SK-N-SH (cell line): ENCODE measurements at regions not wholly inside any gene's neighbourhood (a gene's known extent, or its start where the extent isn't known, plus 50 kb on each side); places are given as distances from the start of the nearest gene placed in this dataset.
A peak's percentile ranks its signal among the peaks of the same experiment; 100 is the strongest.

Source experiments
- CTCF ChIA-PET: fragments of 300-600, 350-600 bp; formaldehyde crosslinking; extraction: SDS; loops from one replicate; lab custom pipeline; 2021; lab: Yijun Ruan, JAX
- POLR2A ChIA-PET: fragments of 350-600 bp; sonication (Branson Sonifier 250); formaldehyde crosslinking; extraction: SDS; loops from one replicate; lab custom pipeline; 2020; ENCODE audit warnings: antibody characterized with exemption, inconsistent platforms; lab: Yijun Ruan, JAX
- DNase-seq: peaks from one replicate; pipeline ENCODE4 v3.0.0; 2012
- H2AFZ ChIP-seq: fragments of 200-600 bp; sonication (generic); 2 replicates; pipeline ENCODE4 v1.8.1; 2016; ENCODE audit warnings: antibody characterized with exemption, mild to moderate bottlenecking, low read depth
- H3F3A ChIP-seq: fragments of 200-600 bp; sonication (generic); replicated peaks from 2 replicates; pipeline ENCODE3; 2016; ENCODE audit warnings: antibody characterized with exemption, mild to moderate bottlenecking; ENCODE audit not compliant: insufficient read depth
- H3K27ac ChIP-seq, 2 experiments: fragments of 200-500 bp in 1 of 2; fragments of 200-600 bp in 1 of 2; sonication (Bioruptor generic) in 1 of 2; sonication (generic), shearing (Covaris generic) in 1 of 2; 2 replicates each; pipeline versions ENCODE4 v1.5.1 to v1.6.1; 2014 to 2016; ENCODE audit warnings: low read depth in 2 of 2, inconsistent platforms in 1 of 2, low read length in 1 of 2, mild to moderate bottlenecking in 1 of 2, mixed read lengths in 1 of 2
- H3K27me3 ChIP-seq: fragments of 200-600 bp; sonication (generic), shearing (Covaris generic); 2 replicates; pipeline ENCODE4 v1.6.1; 2016; ENCODE audit warnings: mixed run types; ENCODE audit not compliant: insufficient read depth
- H3K36me3 ChIP-seq, 2 experiments: fragments of 200-500 bp in 1 of 2; fragments of 200-600 bp in 1 of 2; sonication (Bioruptor generic) in 1 of 2; sonication (generic) in 1 of 2; replicated peaks in 1 of 2; 2 replicates each; pipeline versions ENCODE3 to v1.5.1; 2014 to 2016; ENCODE audit warnings: low read length in 1 of 2, mild to moderate bottlenecking in 1 of 2; ENCODE audit not compliant: insufficient read depth in 2 of 2, control insufficient read depth in 1 of 2
- H3K4me1 ChIP-seq, 2 experiments: fragments of 200-500 bp in 1 of 2; fragments of 200-600 bp in 1 of 2; sonication (Bioruptor generic) in 1 of 2; sonication (generic), shearing (Covaris generic) in 1 of 2; 2 replicates each; pipeline versions ENCODE4 v1.5.1 to v1.6.1; 2014 to 2016; ENCODE audit warnings: low read depth in 1 of 2, low read length in 1 of 2, mixed run types in 1 of 2; ENCODE audit not compliant: insufficient read depth in 2 of 2, control insufficient read depth in 1 of 2
- H3K4me2 ChIP-seq: fragments of 200-600 bp; sonication (generic), shearing (Covaris generic); 2 replicates; pipeline ENCODE4 v1.6.1; 2017; ENCODE audit warnings: mixed run types
- H3K4me3 ChIP-seq, 2 experiments: fragments of 200-500 bp in 1 of 2; fragments of 200-600 bp in 1 of 2; sonication (Bioruptor generic) in 1 of 2; sonication (generic), shearing (Covaris generic) in 1 of 2; 2 replicates each; pipeline versions ENCODE4 v1.5.1 to v1.8.1; 2014 to 2016; ENCODE audit warnings: low read depth in 2 of 2, inconsistent platforms in 1 of 2, low read length in 1 of 2, mild to moderate bottlenecking in 1 of 2, mixed read lengths in 1 of 2, moderate library complexity in 1 of 2
- H3K79me2 ChIP-seq: fragments of 200-600 bp; sonication (generic); 2 replicates; pipeline ENCODE4 v1.8.1; 2017; ENCODE audit warnings: mild to moderate bottlenecking; ENCODE audit not compliant: insufficient read depth
- H3K9ac ChIP-seq: fragments of 200-600 bp; sonication (generic); 2 replicates; pipeline ENCODE4 v1.6.1; 2017; ENCODE audit warnings: mixed run types
- H3K9me2 ChIP-seq: fragments of 200-600 bp; sonication (generic); 2 replicates; pipeline ENCODE4 v1.6.1; 2017; ENCODE audit warnings: mixed run types
- H3K9me3 ChIP-seq: fragments of 200-600 bp; sonication (generic); 2 replicates; pipeline ENCODE4 v1.6.1; 2017; ENCODE audit warnings: mixed run types, mild to moderate bottlenecking, moderate library complexity
- H4K20me1 ChIP-seq: fragments of 200-600 bp; sonication (generic); 2 replicates; pipeline ENCODE4 v1.6.1; 2017; ENCODE audit warnings: mild to moderate bottlenecking, mixed run types; ENCODE audit not compliant: insufficient read depth
- CTCF ChIP-seq: fragments of 200-600 bp; sonication (generic); IDR thresholded peaks from 2 replicates; pipeline ENCODE4 v1.6.1; 2017; ENCODE audit warnings: antibody characterized with exemption, mild to moderate bottlenecking, moderate library complexity
- EP300 ChIP-seq, 2 experiments: IDR thresholded peaks; 2 replicates each; pipeline versions ENCODE4 v1.4.0 to v1.6.1; 2012; ENCODE audit warnings: borderline replicate concordance in 1 of 2, low read depth in 1 of 2, low read length in 1 of 2
- GABPA ChIP-seq: IDR thresholded peaks from 2 replicates; pipeline ENCODE4 v1.4.0; 2012; ENCODE audit warnings: low read depth, mild to moderate bottlenecking
- GATA2 ChIP-seq: sonication (generic); formaldehyde crosslinking; IDR thresholded peaks from 2 replicates; pipeline ENCODE4 v1.5.0; 2020; ENCODE audit warnings: mild to moderate bottlenecking, missing genetic modification reagents
- MAX ChIP-seq: IDR thresholded peaks from 2 replicates; pipeline ENCODE4 v1.4.0; 2012; ENCODE audit warnings: low read depth
- MEF2A ChIP-seq: IDR thresholded peaks from 2 replicates; pipeline ENCODE4 v1.4.0; 2012; ENCODE audit warnings: low read depth, borderline replicate concordance
- MXI1 ChIP-seq: IDR thresholded peaks from 2 replicates; pipeline ENCODE4 v1.6.1; 2012; ENCODE audit warnings: mild to moderate bottlenecking, low read depth, low read length, improper control_type of control experiment
- NFIC ChIP-seq: IDR thresholded peaks from 2 replicates; pipeline ENCODE4 v1.4.0; 2012; ENCODE audit warnings: borderline replicate concordance
- RCOR1 ChIP-seq: fragments of 150-350 bp; IDR thresholded peaks from 2 replicates; pipeline ENCODE4 v1.6.1; 2017; ENCODE audit warnings: antibody characterized with exemption, low read length
- RFX5 ChIP-seq: IDR thresholded peaks from 2 replicates; pipeline ENCODE4 v1.6.1; 2012; ENCODE audit warnings: mild to moderate bottlenecking, improper control_type of control experiment, low read length
- SIN3A ChIP-seq: IDR thresholded peaks from 2 replicates; pipeline ENCODE4 v1.6.1; 2012; ENCODE audit warnings: low read depth, mild to moderate bottlenecking, low read length, moderate library complexity, borderline replicate concordance
- SMC3 ChIP-seq: IDR thresholded peaks from 2 replicates; pipeline ENCODE4 v1.6.1; 2012; ENCODE audit warnings: low read depth, low read length, improper control_type of control experiment
- TAF1 ChIP-seq: IDR thresholded peaks from 2 replicates; pipeline ENCODE4 v1.6.1; 2012; ENCODE audit warnings: low read depth, mild to moderate bottlenecking, low read length, moderate library complexity, borderline replicate concordance
- TCF12 ChIP-seq: IDR thresholded peaks from 2 replicates; pipeline ENCODE4 v1.4.0; 2012
- TEAD4 ChIP-seq: IDR thresholded peaks from 2 replicates; pipeline ENCODE4 v1.4.0; 2012; ENCODE audit warnings: mild to moderate bottlenecking, borderline replicate concordance; ENCODE audit not compliant: insufficient read depth
- USF2 ChIP-seq: fragments of 150-350 bp; IDR thresholded peaks from 2 replicates; pipeline ENCODE4 v1.6.1; 2017; ENCODE audit warnings: antibody characterized with exemption, low read length, low read depth, borderline replicate concordance
- YY1 ChIP-seq: IDR thresholded peaks from 2 replicates; pipeline ENCODE4 v1.4.0; 2012; ENCODE audit warnings: low read depth, mild to moderate bottlenecking
- ZBTB33 ChIP-seq: IDR thresholded peaks from 2 replicates; pipeline ENCODE4 v1.4.0; 2012; ENCODE audit warnings: low read depth, borderline replicate concordance
- WGBS: methylation state at CpG from one replicate; pipeline ENCODE4 v1.1.6; 2017; ENCODE audit warnings: low lambda C conversion rate; 5-methylcytosine and 5-hydroxymethylcytosine counted together

- 0 out of 2 replicates have a peak, but pooled peaks cover 8% of the 10 kb centered on the region for H3K9me3 ChIP-seq
- peak overlapping the region; percentile 52 for H3K4me2 ChIP-seq
- CTCF ChIA-PET: interaction anchor here (0.5 to 1.5 kb wide), 2 partner anchors 12 to 13 kb away, joined by 3 read pairs; no protein-coding TSS in a partner anchor
- no peak overlapping the region for H3K4me3 ChIP-seq
- H3K27me3 ChIP-seq: no peaks in the 10 kb centered on the region
- peak overlapping the region; percentile 65 for H2AFZ ChIP-seq
- H3K27ac ChIP-seq: no peak overlapping the region
- no peaks in the 10 kb centered on the region for H3K79me2 ChIP-seq
- TF ChIP-seq TEAD4 (no peak), SIN3A (no peak), SMC3 (no peak), TAF1 (no peak), NFIC (no peak), MXI1 (no peak), RCOR1 (no peak), MEF2A (no peak), RFX5 (no peak), GATA2 (CRISPR knock-in tag) (no peak)
- no peaks in the 10 kb centered on the region for H4K20me1 ChIP-seq
- peaks cover 20 to 35% of the 10 kb centered on the region in 2 experiments for H3K4me1 ChIP-seq
- peaks cover 39% of the 10 kb centered on the region for H3F3A ChIP-seq
- H3K36me3 ChIP-seq: no peaks in the 10 kb centered on the region
- no peaks in the 10 kb centered on the region for H3K9me2 ChIP-seq
- WGBS: 73% methylated on average over 7 of the region's 7 CpGs
- no peak overlapping the region for H3K9ac ChIP-seq
- no peak for DNase-seq
- POLR2A ChIA-PET: no interaction called here
These were observed 104.2 kb upstream of the PFN2 start for GRCh38 chr3:150074697-150075416.

GRCh38 chr3:150074277-150074676 is 103.6 kb upstream of the PFN2 start:
- CTCF ChIA-PET: interaction anchor here (0.5 to 1.5 kb wide), 2 partner anchors 11 to 12 kb away, joined by 3 read pairs; no protein-coding TSS in a partner anchor
- POLR2A ChIA-PET: no interaction called here
- H3K27ac ChIP-seq: no peak overlapping the region

More at GRCh38 chr3:150074277-150074676, 103.6 kb upstream of the PFN2 start:
- 93% methylated on average over 3 of the region's 3 CpGs for WGBS
- Histone ChIP-seq H3K79me2 (no peaks in the 10 kb centered on the region), H3F3A (peaks cover 34% of the 10 kb centered on the region), H4K20me1 (no peaks in the 10 kb centered on the region), H3K4me2 (peak overlapping the region; percentile 52), H3K9ac (no peak overlapping the region), H3K4me3 (no peak overlapping the region), H2AFZ (peak overlapping the region; percentile 65), H3K4me1 (peaks cover 14 to 29% of the 10 kb centered on the region in 2 experiments), H3K27me3 (no peaks in the 10 kb centered on the region), H3K9me2 (no peaks in the 10 kb centered on the region), H3K36me3 (no peaks in the 10 kb centered on the region), H3K9me3 (0 out of 2 replicates have a peak, but pooled peaks cover 8% of the 10 kb centered on the region)
- no peak for DNase-seq
- TF ChIP-seq CTCF (no peak), GABPA (no peak), YY1 (no peak), USF2 (no peak), SIN3A (no peak), TAF1 (no peak), EP300 (IDR thresholded peaks at IDR 0.05; ENCODE audit: borderline replicate concordance in 1 of 2, low read depth in 1 of 2, low read length in 1 of 2) (no peak), ZBTB33 (no peak), GATA2 (CRISPR knock-in tag) (no peak), TCF12 (no peak), MAX (no peak), MXI1 (no peak), MEF2A (no peak)
